GM13977 (cell line): ENCODE measurements at regions not wholly inside any gene's neighbourhood (a gene's known extent, or its start where the extent isn't known, plus 50 kb on each side); places are given as distances from the start of the nearest gene placed in this dataset.

Source experiments
- DNase-seq: peaks from one replicate; pipeline ENCODE4 v3.0.0; 2012; ENCODE audit warnings: low spot score
- CTCF ChIP-seq: IDR thresholded peaks from 2 replicates; pipeline ENCODE4 v1.5.1; 2012; ENCODE audit warnings: mild to moderate bottlenecking, control low read depth; ENCODE audit not compliant: insufficient read depth; ENCODE audit errors: extremely low read depth, missing control alignments
- in situ Hi-C: fragments of 300-500 bp; cut with MboI; formaldehyde crosslinking; loops from one replicate; pipeline ENCODE4 v1.12.0; 2022; ENCODE audit warnings: low sequenced_read_pairs, low pct_unique_long_range_greater_than_20kb, mixed read lengths, inconsistent platforms; ENCODE audit not compliant: unreplicated experiment

DNA sequence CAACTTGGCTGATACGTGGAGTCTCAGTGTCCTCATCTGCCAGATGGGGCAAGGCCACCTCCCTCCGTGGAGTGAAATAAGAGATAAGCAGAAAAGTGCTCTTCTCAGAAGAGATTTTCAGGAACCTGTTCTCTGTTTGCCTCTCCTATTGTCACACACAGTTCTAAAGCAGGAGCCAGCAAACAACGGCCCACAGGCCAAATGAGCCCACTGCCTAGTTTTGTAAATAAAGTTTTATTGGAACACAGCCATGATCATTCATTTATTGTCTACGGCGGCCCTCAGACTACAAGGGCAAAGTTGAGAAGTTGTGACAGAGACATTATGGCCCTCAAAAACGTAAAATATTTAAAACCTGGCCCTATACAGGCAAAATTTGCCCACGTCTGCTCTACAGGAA is 256.8 kb upstream of the IGF1R start:
- no peak for TF ChIP-seq CTCF
- DNase-seq: no peak
- in situ Hi-C loops: no loop called here

DNA sequence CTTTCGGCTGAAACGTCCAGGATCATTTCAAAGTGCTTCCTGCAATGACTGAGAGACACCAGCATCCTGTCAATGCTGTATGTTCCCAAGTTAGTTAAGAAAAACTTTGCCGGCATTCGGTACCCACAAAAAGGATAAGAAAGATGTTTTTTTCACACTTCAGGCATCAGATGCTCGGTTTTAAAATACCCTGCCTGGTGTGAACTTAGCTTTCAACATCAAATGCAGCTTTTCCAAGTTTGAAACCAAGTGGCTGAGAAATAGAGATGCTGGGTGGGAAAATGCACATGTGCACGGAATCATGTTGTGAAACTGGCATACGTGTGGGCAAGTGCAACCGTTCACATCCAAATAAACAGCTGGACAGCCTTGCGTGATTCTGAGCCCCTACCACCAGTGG is 254.9 kb upstream of the IGF1R start:
- DNase-seq: no peak
- TF ChIP-seq CTCF: no peak
- in situ Hi-C loops: no loop called here

- no peak for TF ChIP-seq CTCF
- no peak for DNase-seq
- in situ Hi-C loops: no loop called here
Measured at GRCh38 chr15:98394546-98394945, 253.8 kb upstream of the IGF1R start.

DNA sequence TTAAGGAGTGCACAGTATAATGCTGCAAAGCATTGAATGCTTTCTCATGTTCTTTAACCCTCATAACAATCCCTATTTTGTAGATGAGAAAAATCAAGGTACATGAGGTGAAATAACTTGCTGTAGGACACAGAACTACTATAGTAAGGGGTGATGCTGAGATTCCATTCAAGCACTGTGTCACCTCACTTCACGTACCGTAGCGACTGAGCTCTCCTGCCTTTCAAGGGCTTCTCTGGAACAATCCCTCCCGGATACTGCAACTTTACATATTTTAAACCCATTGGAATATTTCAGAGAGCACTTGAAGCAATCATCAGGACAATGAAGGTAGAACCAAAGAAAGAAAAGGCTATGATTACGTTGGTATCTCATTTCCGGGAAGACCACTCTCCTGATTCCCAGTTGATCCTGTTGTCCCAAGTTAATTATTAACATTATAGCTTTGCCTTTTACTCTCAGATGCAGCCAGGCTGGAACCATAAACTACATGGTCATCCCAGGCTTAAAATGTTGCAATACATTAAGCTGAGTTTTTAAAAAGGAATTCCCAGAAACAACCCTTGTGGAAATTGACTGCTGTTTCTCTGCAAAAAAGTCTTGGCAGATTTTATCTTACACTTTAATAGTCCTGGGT is 252.2 kb upstream of the IGF1R start:
- DNase-seq: no peak
- no peak for TF ChIP-seq CTCF
- in situ Hi-C loops: no loop called here

DNA sequence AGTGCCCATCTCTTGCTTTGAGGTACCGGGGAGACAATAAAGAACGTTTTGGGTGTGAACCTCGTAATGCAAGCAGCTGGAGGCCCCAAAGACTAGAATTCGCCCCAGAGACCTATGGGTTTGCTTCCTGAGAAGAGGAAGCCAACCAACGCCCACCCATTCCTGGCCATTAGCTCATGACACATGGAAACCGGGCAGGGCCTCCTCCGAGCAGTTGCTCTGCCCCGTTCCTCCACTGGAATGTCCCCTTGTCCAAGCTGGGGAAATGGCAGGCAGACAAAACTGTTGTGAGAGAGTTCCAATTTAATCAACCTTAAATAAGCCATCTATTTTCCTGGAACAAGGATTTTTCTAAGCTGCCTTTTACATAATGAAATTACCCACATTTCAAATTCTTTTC is 250.9 kb upstream of the IGF1R start:
- DNase-seq: no peak
- in situ Hi-C loops: no loop called here
- TF ChIP-seq CTCF: no peak

DNA sequence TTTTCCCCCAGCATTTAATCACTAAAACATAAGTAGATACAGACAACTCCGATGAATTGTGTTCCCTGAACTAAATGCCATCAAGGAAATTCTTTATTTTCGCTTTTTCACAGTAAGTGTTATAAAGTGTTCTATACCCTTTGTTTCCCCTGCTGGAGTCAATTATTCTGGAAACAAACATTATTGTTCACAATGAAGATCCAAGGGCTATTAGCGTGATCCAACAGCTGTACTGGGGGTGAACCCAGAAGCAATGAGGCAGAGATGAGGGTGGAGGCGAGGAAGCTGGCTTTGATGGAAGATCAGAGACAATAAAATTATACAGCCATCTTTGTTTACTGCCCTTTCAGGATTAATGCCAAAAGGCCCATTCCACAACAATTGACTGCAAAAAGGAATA is 250.3 kb upstream of the IGF1R start:
- in situ Hi-C loops: no loop called here
- DNase-seq: no peak

More for the DNA sequence above, 250.3 kb upstream of the IGF1R start:
- TF ChIP-seq CTCF: no peak
